NCI-H446 treated with DMSO at 0.1 percent for 48 hours (cell line): ENCODE measurements at regions not wholly inside any gene's neighbourhood (a gene's known extent, or its start where the extent isn't known, plus 50 kb on each side); places are given as distances from the start of the nearest gene placed in this dataset.
"Not testable (repeated sequence)": the region's sequence is repeated elsewhere in the genome, so short reads cannot be mapped to it uniquely, and the experiment has no call there.

ENCODE experiments used
- DNase-seq: peaks from one replicate; lab custom pipeline; 2025; lab: John Stamatoyannopoulos, UW

DNA sequence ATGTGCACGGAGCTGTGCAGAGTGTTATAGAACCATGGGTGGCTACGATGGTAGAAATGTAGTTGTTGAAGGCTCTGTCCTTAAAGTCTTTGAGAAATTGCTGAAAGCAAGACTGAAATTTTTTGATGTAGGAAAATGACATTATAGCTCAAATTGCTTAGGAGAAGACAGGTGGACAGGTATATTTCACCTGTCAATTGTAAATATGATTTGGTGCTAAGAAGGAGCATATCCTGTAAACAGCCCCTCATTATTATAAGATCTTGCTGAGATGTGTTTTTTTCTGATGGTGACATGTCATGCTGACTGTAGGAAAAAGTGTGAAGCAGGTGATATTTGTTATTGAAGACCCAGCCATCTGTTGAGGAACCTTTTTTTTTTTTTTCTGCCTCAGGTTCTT is 377.9 kb downstream of the PSAT1 start:
- DNase-seq: no peak

DNA sequence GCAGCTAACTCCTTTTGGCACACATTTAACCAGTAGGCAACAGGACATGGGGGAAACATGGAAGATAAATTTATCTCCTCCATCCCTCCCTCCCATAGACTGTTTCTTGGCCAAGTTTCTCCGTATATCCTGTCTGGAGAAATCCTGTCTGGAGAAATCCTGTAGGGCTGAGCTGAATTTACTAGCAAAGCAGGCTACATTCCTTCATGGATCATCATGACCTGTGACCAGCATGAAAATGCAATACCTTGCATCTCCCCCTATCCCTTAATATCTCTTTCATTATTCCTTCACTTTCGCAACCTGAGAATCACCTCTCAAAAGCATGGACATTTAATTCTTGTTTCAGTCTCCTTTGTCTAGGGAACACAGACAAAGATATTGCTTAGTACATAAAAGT is 379.1 kb downstream of the PSAT1 start:
- DNase-seq: no peak

DNA sequence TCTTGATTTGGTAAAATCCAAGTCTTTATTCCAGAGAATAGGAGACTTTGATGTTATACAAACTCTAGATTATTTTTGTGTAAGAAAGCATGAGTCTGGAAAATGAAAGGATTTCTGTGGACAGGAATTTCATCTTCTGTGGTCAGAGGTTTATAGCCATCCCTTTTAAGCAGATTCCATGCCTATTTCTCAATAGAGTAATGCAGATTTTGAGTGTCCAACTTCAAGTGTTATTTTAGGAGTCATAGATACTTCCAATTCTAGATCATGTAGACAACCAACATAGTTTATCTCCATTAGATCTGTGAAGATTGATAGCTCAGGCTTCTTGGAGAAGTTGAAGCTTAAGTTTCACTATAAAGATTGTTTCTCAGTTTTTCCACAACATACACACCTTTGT is 379.7 kb downstream of the PSAT1 start:
- DNase-seq: no peak

DNA sequence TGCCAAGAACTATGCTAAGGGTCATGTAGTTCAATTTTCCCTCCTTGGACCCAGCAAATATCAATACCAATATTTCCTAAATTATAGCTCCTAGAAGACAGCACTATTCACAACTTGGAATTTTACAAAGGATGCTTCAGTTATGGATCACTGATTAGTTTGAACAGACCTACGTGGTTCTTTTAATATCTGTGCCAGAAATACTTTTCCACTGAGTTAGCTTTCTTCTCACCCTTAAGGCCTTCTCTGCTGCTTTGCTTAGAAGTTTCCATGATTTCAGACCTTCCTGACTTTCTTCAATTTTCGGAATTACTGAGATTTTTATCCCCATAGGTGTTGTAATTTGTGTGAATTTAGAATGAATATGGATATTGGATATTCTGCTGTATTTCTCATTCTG is 380.4 kb downstream of the PSAT1 start:
- DNase-seq: no peak

DNA sequence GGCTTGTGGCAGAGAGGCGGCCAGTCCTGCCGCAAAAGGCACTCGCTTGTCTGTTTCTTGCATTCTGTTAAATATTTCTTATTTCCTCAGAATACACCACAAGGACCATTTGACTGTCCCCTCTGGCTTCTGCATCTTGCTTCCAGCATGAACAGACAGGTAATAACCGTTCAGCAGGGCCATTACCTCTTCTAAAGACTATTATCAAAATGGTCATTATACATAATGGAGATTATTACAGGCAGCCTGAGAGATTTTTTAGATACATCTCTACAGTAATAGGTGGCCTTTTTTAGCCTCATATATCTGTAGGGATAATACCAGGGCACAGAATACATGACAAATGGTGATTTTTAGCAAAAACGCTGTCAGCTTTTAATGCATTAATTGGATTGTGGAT is 382.0 kb downstream of the PSAT1 start:
- no peak for DNase-seq

DNA sequence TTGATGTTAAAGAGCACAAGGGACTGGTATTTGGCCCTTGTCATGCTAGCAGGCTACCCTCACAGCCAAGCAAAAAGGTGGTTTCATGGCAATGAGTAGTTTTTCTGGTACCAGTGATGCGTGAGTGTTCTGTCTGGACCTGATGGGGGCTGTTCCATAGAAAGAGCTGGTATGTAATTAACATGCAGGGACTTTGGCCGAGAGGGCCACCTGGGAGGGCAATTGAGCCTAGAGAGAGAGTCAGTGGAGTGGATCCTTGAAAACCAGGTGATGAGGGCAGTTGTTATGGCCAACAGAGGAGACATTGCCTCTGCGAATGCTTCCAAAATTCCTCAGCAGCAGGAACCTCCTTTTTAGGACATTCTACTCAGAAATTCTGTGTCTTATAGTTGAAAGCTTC is 383.3 kb downstream of the PSAT1 start:
- no peak for DNase-seq

DNA sequence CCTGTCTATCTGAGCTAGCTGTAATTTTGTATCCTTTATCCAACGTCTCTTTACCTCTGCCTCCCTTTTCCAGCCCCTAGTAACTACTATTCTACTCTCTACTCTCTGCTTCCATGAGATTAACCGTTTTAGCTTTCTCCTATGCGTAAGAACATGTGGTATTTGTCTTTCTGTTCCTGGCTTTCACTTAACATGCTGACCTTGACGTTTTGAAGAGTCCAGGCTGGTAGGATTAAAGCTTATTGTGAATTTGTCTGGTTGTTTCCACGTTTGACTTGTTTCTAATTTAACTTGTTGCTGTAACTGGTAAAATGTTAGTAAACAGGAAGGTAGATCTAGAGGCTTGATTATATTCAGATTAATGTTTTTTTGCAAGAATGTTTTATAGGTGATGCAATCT is 385.3 kb downstream of the PSAT1 start:
- DNase-seq: no peak

DNA sequence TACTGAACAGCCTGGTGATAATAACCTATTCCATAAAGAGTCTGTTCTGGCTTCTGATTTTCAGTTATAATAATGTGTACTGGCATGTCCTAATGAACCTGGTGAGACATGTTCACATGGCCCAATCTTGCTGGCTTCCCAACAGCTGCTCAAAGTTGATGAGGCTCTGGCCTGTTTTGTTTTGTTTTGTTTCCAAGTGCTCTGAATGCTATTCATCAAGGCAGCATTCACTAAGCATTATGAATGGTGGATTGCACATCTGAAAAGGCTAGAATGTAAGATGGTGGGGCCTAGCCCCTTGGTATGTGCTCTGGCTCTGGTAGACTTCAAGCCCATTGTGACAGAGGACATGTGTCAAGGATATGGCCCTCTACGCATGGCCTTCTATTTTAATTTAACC is 388.5 kb downstream of the PSAT1 start:
- no peak for DNase-seq

DNA sequence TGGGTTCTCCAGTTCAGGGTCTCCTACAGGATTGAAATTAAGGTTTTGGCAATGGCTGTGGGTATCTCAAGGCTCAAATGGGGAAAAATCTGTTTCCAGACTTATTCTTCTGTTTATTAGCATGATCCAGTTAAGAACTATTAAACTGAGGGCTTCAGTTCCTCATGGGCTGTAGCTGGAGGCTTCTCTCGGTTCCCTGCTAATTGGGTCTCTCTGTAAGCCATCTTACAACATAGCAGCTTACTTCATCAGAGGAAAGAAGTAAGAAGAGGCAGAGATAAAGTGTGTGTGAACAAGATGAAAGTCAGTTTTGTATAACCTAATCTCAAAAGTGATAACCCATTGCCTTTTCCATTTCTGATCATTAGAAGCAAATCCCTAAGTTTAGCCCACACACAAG is 391.9 kb downstream of the PSAT1 start:
- no peak for DNase-seq

DNA sequence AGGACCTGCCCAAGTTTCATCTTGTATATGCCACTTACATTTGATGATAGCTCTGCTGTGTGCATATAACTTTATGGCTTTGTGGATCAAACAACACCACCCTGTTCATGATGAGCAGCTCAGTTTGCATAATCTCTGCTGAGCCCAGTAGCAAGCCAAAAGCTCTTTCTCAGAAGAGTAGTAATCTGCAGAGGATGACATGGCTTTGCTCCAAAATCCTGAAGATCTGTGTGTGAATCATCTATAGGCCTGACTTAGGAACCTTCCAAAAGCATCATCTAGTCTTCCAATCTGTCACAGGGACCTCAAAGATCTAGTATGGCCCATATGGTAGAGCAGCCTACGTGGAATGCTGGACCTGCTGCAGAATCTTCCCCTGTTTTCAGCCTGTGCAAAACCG is 394.6 kb downstream of the PSAT1 start:
- no peak for DNase-seq

DNA sequence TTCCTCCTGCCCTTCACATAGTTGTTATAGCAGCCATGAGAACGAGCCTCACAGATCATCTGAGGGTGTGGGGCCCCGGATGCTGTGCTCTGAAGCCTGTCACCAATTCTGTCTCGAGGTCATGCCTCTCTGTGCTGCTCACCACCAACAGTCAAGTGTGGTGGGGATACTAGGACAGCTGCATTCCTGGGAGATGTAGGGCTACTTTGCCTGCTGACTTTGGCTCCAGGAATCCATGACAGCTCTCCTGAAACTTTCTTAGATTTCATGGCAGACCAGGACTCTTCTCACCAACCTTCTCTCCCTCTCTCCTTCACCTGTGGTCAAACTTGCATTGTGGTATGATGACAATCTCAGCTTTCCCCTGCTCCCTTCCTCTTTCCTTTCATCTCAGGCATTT is 395.9 kb downstream of the PSAT1 start:
- no peak for DNase-seq

DNA sequence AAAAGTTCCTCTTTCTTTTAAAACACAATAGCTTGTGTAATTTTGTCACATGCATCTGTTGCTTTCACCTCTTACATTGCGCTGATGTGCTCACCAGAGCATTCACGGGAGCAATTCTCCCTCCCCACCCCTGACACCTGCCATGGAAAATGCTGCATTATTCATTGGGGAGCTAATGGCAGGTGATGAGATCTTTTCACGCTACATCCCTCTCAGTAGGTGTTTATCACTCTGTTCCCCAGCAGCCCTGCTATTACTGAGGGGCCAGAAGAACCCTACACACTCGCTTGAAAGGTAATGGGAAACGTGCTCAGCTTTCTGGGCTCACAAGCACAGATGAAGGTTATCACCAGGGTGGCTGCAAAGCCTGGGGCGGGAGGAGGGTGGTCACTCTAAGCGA is 398.0 kb downstream of the PSAT1 start:
- DNase-seq: no peak

DNA sequence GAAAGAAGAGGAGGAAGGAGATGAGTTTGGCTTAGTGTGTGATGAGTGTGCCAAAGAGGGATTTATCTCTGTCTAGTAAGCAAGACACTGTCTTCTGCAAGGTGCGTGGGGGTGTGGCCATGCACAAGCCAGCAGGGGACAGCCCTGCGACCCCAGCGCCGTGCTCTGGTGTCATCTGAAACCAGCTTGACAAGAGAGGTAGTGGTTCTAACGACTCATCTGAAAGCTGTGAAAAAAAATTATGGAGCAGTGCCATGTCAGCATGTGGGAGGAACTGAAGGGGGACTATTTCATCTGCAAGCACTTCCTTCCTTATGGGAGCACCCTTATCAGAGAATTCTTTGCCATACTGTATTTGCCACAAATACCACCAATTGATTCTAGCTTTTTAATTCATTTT is 398.6 kb downstream of the PSAT1 start:
- no peak for DNase-seq

DNA sequence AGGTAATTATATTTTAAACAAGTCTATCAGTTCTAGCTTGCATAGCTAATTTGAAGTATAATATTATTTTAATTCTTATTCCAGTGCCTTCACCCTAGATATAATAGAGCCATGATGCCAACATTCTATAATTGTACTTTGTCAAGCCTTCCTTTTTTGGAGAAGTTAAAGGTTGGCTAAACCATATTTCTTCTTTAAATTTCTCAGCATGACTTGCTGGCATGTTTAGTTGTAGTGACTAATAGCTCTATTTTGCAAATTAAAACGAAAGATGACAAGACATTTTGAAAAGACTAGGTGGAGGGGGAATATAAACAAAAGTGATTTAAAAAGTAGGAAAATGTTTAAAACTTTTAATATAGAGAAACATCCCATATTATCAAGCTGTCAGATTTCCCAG is 400.7 kb downstream of the PSAT1 start:
- no peak for DNase-seq

DNA sequence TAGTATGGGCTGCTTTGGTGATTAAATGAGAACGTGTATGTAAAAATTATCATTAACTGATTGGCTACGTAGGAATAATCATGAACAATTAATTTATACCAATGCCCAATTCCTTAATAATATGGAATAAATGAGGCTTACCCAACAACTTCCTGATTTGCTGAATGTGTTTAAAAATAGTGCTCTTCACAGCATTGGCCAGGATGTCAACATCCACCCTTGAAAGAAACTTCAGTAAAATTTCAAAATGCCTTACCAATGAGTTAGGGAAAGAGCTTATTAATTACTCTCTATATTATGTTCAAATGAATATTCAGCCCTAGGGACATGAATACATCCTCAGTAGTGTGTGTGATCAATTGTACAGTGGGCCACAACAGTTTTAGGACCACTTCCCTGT is 401.4 kb downstream of the PSAT1 start:
- no peak for DNase-seq

DNA sequence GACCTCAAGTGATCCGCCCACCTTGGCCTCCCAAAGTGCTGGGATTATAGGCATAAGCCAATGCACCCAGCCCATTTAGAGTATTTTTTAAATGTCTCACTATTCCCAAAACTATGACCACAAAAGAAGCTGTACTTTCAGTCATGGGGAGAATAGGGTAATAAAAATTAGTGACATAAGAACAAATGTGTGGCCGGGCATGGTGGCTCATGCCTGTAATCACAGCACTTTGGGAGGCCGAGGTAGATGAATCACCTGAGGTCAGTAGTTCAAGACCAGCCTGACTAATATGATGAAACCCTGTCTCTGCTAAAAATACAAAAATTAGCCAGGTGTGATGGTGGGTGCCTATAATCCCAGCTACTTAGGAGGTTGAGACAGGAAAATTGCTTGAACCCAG is 402.3 kb downstream of the PSAT1 start:
- not testable (repeated sequence) for DNase-seq

DNA sequence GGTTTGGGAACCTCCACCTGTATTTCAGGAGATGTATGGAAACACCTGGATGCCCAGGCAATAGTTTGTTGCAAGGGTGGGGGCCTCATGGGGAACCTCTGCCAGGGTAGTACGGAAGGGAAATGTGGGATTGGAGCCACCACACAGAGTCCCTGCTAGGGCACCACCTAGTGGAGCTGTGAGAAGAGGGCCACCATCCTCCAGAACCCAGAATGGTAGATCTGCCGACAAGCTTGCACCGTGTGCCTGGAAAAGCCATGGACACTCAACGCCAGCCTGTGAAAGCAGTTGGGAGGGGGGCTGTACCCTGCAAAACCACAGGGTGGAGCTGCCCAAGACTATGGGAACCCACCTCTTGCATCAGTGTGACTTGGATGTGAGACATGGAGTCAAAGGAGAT is 407.2 kb downstream of the PSAT1 start:
- DNase-seq: not testable (repeated sequence)

DNA sequence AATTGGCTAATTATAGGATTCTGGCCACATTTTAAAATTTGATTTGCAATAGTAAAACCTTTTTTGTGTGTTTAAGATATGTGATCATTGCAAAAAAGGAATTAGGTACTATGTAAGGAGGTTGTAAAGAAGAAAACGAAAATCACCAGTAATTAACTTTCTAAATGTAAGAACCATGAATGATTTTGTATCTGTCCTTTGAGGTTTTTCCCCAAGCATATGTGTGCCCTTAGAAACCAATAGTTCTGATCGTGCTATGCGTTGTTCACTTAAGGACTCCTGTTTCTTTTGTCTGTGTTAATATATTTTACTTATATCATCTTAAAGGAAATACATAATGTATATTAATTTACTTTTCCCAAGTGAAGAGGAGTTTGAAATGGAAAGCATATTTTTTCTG is 410.2 kb downstream of the PSAT1 start:
- no peak for DNase-seq

DNA sequence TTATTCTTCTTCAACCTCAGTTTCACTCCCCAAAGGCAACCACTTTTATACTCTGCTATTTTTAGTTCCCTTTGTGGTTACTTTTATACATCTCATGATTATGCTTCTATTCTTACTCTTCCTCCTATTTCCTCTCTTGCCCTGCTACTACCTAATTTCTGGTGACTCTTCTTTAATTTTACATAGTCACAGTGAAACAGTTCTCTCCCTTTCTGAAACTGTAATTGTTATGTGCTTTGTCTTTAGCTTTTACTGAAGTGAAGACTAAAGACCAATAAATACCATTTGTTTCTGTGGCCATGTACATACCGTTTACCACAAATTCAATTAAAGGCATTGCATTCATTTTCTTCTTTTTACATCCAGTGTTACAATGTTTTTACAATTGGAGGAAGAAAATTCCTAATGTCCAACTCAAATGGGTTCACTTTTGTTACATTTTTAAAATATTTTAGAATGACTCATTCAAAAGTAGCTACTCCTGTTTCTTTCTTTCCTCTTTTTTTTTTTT is 410.6 kb downstream of the PSAT1 start:
- no peak for DNase-seq

DNA sequence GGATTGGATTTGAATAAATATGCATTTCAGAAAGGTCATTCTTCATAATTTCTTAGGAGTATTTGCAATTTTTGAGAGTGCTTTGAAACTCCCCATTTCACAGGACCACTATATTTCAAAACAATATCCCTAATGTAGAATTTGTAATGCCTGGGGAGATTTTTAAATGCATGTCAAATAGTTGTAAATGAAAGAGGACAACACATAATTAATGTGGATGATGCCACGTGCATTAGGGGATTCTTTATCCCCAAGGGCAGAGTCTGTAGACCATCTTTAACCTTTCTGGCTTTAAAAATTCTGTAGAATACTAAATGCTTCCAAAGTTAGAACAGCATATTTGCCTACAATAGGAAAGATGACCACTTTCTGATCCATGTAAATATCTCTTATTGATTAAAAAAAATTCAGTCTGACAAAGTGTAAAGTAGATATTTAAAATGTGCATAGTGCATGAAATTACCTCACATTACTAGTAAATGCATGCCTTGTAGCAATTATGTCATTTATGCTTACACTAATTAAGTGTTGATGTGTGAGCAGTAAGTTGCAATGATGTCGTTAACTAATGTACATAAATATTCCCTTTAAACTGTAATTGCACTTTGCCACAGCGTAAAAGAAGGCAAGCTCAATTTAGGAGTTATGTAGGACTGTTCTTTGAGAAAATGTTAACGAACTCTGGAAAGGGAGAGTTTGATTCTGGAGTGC is 416.1 kb downstream of the PSAT1 start:
- no peak for DNase-seq

DNA sequence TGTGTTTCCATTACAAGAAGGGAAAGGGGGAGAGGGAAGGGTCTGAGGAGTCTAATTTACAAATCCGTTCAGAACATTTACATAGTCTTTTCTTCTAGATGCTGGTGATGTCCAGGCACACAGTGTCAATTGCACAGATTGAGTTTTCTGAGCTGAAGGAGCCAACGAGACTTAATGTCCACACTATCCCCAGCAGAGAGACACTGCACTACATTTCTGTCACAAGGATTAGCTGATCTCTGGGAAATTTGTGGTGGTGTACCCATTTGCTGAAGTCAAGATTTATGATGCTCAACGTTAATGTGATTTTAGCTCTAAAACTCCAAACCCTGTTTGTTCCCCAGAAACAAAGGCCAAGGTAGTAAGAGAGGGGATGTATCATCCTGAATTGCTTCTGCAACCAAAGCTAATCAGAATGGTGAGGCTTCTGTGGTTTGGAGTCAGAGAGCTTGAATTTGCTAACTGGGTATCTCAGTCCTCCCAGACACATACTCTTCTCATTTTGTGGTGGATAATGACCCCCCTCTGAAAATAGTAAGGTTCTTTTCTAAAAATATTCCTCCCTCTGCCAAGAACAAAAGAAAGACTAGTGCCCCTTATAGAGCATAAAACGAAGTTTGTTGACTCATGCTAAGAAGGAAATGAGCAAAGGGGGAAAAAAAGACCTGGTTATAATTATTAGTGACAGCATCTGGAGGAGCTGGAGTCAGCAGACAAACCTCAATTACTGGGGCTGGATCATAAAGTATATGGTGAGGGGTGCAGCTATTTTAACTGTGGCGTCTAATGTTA is 416.9 kb downstream of the PSAT1 start:
- DNase-seq: no peak

DNA sequence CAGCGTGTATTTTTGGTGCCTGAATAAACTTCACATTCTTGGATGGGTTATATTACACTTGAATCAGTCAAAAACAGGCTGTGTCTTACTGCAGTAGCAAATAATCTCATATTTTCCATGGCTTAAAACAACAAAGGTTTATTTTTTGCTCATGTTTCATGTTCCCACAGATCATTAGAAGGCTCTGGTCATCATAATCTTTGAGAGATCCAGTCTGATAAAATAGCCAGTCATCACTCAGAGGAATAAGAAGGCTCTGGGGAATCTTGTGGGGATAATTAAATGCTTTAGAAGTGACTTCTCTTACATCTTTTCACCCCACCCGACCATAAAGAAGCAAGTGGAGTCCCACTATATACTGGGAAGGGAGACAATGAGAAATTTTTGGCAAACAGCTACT is 417.7 kb downstream of the PSAT1 start:
- no peak for DNase-seq

DNA sequence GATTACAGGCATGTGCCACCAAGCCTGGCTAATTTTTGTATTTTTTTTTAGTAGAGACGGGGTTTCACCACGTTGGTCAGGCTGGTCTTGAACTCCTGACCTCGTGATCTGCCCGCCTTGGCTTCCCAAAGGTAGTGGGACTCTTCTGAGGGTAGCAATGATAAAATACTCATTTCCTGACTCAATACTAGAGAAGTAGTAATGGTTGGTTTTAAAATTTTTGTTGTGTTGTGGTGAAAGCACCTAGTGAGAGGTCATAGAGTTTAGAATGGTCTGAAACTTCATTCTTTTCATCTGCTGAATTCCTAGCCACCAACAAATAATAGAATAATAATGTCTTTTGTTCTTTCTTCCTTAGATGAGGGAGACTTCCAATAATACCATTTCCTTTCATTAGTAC is 422.1 kb downstream of the PSAT1 start:
- not testable (repeated sequence) for DNase-seq

DNA sequence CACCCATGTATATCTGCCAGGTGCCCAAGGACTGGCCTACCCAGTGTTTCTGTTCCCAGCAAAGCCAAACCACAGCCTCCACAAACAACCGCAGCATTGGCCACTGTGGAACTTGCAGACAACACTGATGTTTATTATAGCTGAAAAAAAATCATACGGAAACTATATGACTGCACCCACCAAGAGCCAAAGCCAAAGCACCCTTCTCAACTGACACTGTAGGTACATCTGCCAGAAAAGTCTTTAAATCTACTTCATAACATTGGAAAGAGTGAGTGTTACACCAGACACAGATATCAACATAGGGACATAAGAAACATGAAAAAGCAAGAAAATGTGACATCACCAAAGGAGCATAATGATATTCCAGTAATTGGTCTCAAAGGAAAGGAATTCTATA is 428.0 kb downstream of the PSAT1 start:
- DNase-seq: no peak
